Posterior vena cava (tissue), 2 donors: ENCODE measurements at regions not wholly inside any gene's neighbourhood (a gene's known extent, or its start where the extent isn't known, plus 50 kb on each side); places are given as distances from the start of the nearest gene placed in this dataset.

ENCODE experiments used
- DNase-seq: peaks from one replicate; pipeline ENCODE4 v3.0.0-alpha.2; 2020; ENCODE audit warnings: low spot score
- intact Hi-C, 2 donors: fragments of 100-400 bp; cut with DNase I; formaldehyde crosslinking; loops; one replicate each; pipeline versions ENCODE4 v1.14.1 to v1.14.2; 2022 to 2023
- donor health status: DM: yes; HTN: yes; CAD: no.
- donor health status: DM: yes; HTN: yes; CAD: no.

DNA sequence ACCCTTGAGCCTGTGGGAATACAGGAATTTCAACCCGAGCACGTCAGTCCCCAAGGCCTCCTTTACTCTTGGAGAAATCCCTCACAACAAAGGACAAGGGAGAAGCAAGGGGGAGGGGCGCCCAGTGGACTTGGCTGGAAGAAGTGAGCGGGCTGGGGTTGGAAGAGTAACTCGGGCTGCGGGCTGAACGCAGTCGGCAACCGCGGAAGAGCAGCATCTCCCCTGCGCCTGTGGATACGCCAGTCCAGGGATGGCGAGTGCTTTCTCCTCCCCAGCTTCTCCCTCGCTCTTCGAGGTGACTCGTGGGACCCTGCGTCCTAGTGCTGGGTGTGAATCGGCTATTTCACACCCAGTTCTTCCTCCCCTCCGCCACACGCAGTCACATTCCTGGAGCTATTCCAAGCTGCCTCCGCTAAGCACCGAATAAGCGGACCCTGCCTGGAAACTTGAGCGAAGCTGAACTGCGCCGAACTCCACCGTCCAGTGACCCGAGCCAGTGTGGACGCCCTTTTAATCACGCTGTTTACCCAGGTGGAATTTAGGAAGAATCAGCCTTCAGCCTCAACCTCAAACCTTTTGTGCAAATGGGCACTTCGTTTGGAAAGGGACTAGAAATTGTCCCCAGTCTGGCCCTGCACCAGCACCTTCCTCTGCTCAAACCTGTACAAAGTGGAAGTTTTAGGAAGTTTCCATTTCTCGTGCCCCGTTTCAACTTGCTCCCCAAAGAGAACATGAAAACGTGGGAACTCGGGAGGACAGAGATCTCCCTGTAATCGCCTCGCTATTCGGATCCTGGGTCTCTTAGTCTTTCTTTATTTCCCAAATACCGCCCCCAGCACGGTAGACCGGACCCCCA is 64.3 kb upstream of the WDR17 start:
- intact Hi-C loops, result no loop called here
- DNase-seq, result peak; percentile 82

DNA sequence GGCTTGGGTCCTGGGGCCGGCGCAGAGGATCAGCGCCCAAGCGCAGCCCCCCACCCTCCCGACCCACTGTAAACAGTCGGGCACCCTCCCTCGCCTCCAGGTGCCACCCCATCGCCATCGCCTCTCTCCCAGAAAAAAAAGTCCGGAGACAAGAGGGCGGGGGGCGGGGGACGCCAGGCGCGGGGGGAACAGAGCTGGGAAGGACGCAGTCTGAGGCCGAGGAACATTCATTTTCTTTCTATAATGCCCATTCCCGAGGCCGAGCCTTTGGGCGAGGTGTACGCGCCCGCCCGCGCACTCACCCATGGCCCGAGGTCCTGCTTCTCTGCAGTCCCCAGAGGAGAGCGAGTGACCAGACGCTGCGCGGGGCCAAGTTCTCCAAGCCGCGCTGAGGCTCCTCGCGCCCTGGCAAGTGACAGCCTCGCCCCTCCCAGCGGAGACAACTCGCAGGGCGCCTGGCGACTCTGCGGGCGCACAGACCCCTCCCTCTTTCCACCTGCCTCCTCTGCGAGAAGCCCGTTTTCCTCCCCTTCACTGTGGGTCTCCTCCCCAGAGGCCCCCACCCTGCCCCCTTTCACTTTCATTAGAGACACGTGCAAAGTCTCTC is 63.5 kb upstream of the WDR17 start:
- peak; percentile 87 for DNase-seq
- intact Hi-C loops, result no loop called here

DNA sequence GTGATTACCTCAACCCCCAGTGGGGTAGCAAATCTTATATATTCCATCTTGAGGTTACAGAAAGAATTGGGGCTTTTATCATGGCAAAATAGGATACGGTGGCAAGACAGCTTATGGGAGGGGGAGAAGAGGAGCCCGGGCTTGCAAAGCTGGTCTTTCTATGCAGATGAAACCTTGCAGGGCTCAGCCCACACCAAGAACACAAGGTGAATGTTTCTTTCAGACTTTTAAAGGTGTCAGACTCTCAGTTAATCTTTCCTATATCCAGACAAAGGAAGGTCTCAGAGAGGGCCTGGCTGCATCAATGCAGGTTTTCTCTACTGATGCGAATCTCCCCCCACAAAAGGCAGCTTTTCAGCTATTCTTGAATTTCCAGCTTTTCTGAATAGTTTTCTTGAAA is 59.9 kb upstream of the WDR17 start:
- DNase-seq, result no peak

DNA sequence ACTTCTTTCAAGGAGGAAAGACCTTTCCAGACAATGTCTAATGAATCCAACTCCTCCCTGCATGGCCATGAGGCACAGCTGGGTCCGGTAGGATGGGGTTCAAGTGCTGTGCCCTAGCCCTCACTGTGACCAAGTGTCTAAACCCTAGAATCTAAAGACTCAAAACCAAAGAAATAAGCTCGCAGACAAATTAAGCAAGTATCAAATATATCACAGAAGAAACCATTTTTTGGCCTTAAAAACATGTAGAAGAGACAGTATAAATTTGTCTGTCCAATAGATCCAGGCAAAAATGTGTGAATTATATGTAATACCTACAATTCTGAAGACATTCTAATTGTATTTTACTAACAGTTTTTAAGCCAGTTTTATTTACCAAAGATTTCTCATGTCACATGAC is 56.4 kb upstream of the WDR17 start:
- no peak for DNase-seq

More for the DNA sequence above, 59.9 kb upstream of the WDR17 start:
- intact Hi-C loops, result no loop called here

DNA sequence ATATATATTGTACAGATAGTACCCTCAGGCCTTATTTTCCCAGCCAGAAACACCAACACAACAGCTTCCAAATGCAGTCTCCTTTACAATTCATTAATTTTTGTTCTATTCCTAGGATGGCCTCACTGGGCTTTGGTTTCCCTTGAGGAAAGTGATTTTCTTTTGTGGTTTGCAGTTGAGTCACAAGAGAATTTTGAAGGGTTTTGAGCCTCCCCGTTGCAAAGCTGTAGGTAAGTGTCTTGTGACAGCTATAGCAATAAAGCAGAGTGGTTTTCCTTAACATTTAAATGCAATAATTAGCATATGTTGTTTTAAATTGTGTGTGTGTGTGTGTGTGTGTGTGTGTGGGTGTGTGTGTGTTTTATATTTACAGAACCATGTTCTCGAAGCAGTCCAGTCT is 54.1 kb upstream of the WDR17 start:
- no peak for DNase-seq
- intact Hi-C loops, result no loop called here

More for the DNA sequence above, 56.4 kb upstream of the WDR17 start:
- intact Hi-C loops, result no loop called here

DNA sequence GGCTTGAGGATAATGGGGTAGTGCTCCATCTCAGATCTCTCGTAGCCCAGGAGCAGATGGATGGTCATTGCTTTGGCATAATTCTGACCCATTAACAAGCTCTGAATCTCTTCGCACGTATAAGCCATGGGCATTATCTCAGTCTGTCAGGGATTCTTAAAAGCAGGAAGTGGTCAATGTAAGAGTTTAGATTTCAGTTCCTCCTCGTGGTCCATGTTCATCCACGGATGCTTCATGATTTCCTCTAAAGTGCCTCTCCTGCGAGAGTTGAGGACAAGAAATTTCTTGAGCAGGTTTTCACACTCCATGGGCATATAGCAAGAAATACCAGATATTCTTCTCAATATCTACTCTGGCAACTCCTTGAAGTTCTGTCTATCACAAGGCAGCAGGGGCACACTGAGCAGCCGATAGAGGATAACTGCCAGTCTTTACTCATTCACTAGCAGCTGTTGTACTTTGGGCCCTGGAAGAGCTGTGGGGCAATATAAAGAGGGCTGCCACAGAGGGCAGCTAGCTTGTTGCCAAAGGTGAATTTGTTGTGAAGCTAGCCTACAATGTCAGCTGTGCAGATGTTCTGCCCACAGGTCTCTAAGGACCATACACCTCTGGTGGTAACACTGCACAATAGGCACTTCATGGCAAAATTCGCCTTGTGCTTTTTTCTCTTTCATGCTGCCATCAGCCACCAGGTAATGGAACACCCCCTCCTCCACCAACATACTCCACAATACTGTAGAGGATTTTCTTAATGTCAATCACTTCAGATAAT is 52.0 kb upstream of the WDR17 start:
- intact Hi-C loops, result no loop called here
- DNase-seq, result no peak

DNA sequence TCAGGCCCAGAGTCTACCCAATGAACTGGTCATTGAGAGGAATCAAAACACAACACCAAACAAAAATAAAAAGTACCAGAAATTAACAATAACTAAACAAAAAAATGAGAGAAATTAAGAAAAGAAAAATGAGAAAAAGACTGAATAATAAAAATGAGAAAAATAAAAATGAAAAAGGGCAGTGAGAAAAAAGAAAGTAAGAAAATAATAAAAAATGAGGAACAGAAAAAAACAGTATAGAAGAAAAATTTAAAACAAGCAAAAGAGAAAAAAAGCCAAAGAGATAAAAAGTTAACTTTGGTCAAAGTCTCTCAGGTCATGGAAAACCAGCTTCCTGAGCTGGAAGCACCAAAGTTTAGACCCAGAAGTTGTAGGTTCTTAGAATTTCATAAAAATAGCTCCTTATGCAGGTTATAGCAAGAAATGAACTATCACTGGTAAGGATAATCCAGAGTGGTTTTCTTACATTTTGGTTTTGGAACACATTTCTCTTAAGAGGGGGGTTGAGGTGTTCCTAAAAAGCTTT is 51.0 kb upstream of the WDR17 start:
- DNase-seq, result no peak
- intact Hi-C loops, result no loop called here
